IMR-90 (cell line): ENCODE measurements at regions not wholly inside any gene's neighbourhood (a gene's known extent, or its start where the extent isn't known, plus 50 kb on each side); places are given as distances from the start of the nearest gene placed in this dataset.

Experiments used
- ATAC-seq: fragments of 200-7000 bp; cut with Tn5 transposase; 2 replicates; pipeline ENCODE4 v1.9.1; 2020; ENCODE audit warnings: low read depth, mild to moderate bottlenecking, moderate library complexity
- BruUV-seq: library from RNA; stranded (reverse); fragments of 400-500 nt; replicated peaks from 2 replicates; lab custom pipeline; 2021; lab: Mats Ljungman, UMichigan
- CTCF ChIA-PET: fragments of 300-600 bp; formaldehyde crosslinking; extraction: SDS; loops from one replicate; lab custom pipeline; 2021; ENCODE audit warnings: antibody characterized with exemption; lab: Yijun Ruan, JAX
- POLR2A ChIA-PET: fragments of 300-600 bp; sonication (Branson Sonifier 250); formaldehyde crosslinking; loops from one replicate; lab custom pipeline; 2022; ENCODE audit warnings: antibody characterized with exemption; ENCODE audit not compliant: unreplicated experiment; lab: Charles Lee
- DNase-seq: peaks from one replicate; pipeline ENCODE4 v3.0.0; 2013
- H2AFZ ChIP-seq: replicated peaks from 2 replicates; pipeline ENCODE3; 2013; ENCODE audit warnings: low read length, mild to moderate bottlenecking; ENCODE audit not compliant: poor library complexity
- H2AK5ac ChIP-seq: 2 replicates; pipeline ENCODE4 v1.6.1; 2013; ENCODE audit warnings: low read depth, low read length, inconsistent platforms
- H2AK9ac ChIP-seq: replicated peaks from 2 replicates; pipeline ENCODE3; 2013; ENCODE audit warnings: mild to moderate bottlenecking, low read depth, low read length, moderate library complexity; ENCODE audit not compliant: poor library complexity
- H2BK120ac ChIP-seq: 2 replicates; pipeline ENCODE4 v1.6.1; 2013; ENCODE audit warnings: low read depth, low read length, inconsistent platforms
- H2BK15ac ChIP-seq: 3 replicates; pipeline ENCODE4 v1.6.1; 2013; ENCODE audit warnings: low read depth, low read length, inconsistent platforms
- H2BK20ac ChIP-seq: 2 replicates; pipeline ENCODE4 v1.6.1; 2013; ENCODE audit warnings: low read depth, mild to moderate bottlenecking, inconsistent platforms, low read length, moderate library complexity
- H2BK5ac ChIP-seq: 2 replicates; pipeline ENCODE4 v1.6.1; 2013; ENCODE audit warnings: mild to moderate bottlenecking, low read depth, low read length, inconsistent platforms; ENCODE audit not compliant: poor library complexity, severe bottlenecking
- H3K14ac ChIP-seq: replicated peaks from 2 replicates; pipeline ENCODE4 v1.6.1; 2013; ENCODE audit warnings: low read depth, low read length, inconsistent platforms
- H3K18ac ChIP-seq: 2 replicates; pipeline ENCODE4 v1.6.1; 2013; ENCODE audit warnings: low read depth, low read length, control low read depth
- H3K23ac ChIP-seq: 2 replicates; pipeline ENCODE4 v1.6.1; 2013; ENCODE audit warnings: low read depth, low read length, inconsistent platforms
- H3K27ac ChIP-seq: 2 replicates; pipeline ENCODE4 v1.5.1; 2013; ENCODE audit warnings: mild to moderate bottlenecking, control low read depth, low read length; ENCODE audit not compliant: insufficient read depth
- H3K27me3 ChIP-seq: 2 replicates; pipeline ENCODE4 v1.6.1; 2013; ENCODE audit warnings: low read length; ENCODE audit not compliant: control insufficient read depth, insufficient read depth
- H3K36me3 ChIP-seq: 2 replicates; pipeline ENCODE4 v1.6.1; 2013; ENCODE audit warnings: low read length, mixed read lengths; ENCODE audit not compliant: control insufficient read depth, insufficient read depth
- H3K4ac ChIP-seq: 2 replicates; pipeline ENCODE4 v1.6.1; 2013; ENCODE audit warnings: low read depth, low read length, inconsistent platforms
- H3K4me1 ChIP-seq: 2 replicates; pipeline ENCODE4 v1.6.1; 2013; ENCODE audit warnings: low read length, mixed read lengths; ENCODE audit not compliant: control insufficient read depth, insufficient read depth
- H3K4me2 ChIP-seq: 2 replicates; pipeline ENCODE4 v1.6.1; 2013; ENCODE audit warnings: low read depth, mild to moderate bottlenecking, control low read depth, low read length, moderate library complexity
- H3K4me3 ChIP-seq: 2 replicates; pipeline ENCODE4 v1.5.1; 2013; ENCODE audit warnings: low read depth, mild to moderate bottlenecking, control low read depth, low read length, moderate library complexity; ENCODE audit not compliant: insufficient read depth
- H3K56ac ChIP-seq: 2 replicates; pipeline ENCODE4 v1.6.1; 2013; ENCODE audit warnings: low read length, inconsistent platforms; ENCODE audit not compliant: insufficient read depth; ENCODE audit errors: extremely low read depth
- H3K79me1 ChIP-seq, 2 experiments: 2 replicates each; pipeline ENCODE4 v1.6.1; 2013; ENCODE audit warnings: low read length in 2 of 2, inconsistent platforms in 1 of 2, low read depth in 1 of 2
- H3K9ac ChIP-seq: 2 replicates; pipeline ENCODE4 v1.6.1; 2013; ENCODE audit warnings: low read depth, low read length, control low read depth
- H3K9me1 ChIP-seq: 2 replicates; pipeline ENCODE4 v1.6.1; 2013; ENCODE audit warnings: low read length, inconsistent platforms; ENCODE audit not compliant: insufficient read depth
- H3K9me3 ChIP-seq: 2 replicates; pipeline ENCODE4 v1.6.1; 2013; ENCODE audit warnings: low read length; ENCODE audit not compliant: control insufficient read depth, insufficient read depth
- H4K20me1 ChIP-seq: 2 replicates; pipeline ENCODE4 v1.6.1; 2013; ENCODE audit warnings: low read length, inconsistent platforms; ENCODE audit not compliant: insufficient read depth
- H4K5ac ChIP-seq: 2 replicates; pipeline ENCODE4 v1.6.1; 2013; ENCODE audit warnings: mild to moderate bottlenecking, low read depth, low read length, control low read depth
- H4K8ac ChIP-seq, 2 experiments: 2 replicates each; pipeline ENCODE4 v1.6.1; 2013; ENCODE audit warnings: low read depth in 2 of 2, low read length in 2 of 2, control low read depth in 1 of 2, inconsistent platforms in 1 of 2
- H4K91ac ChIP-seq: 2 replicates; pipeline ENCODE4 v1.6.1; 2013; ENCODE audit warnings: low read depth, low read length, inconsistent platforms; ENCODE audit not compliant: insufficient read depth
- CHD1 ChIP-seq: IDR thresholded peaks from 2 replicates; pipeline ENCODE4 v1.6.1; 2012; ENCODE audit warnings: low read depth, low read length, improper control_type of control experiment
- FOS ChIP-seq: fragments of 150-350 bp; IDR thresholded peaks from 2 replicates; pipeline ENCODE4 v1.6.1; 2016; ENCODE audit warnings: low read depth, low read length
- MXI1 ChIP-seq: IDR thresholded peaks from 2 replicates; pipeline ENCODE4 v1.6.1; 2012; ENCODE audit warnings: low read depth, mild to moderate bottlenecking, low read length, moderate library complexity, borderline replicate concordance
- WGBS, 2 experiments: methylation state at CpG; one replicate each; pipeline versions ENCODE4 v1.1.5 to v1.1.7; 2013; ENCODE audit warnings: missing lambda C conversion rate in 2 of 2; ENCODE audit not compliant: insufficient read length in 1 of 2; ENCODE audit errors: extremely low coverage in 2 of 2; 5-methylcytosine and 5-hydroxymethylcytosine counted together
- dilution Hi-C: fragments of 300-500 bp; cut with HindIII; formaldehyde crosslinking; loops from one replicate; pipeline ENCODE4 v1.14.3; 2018; ENCODE audit warnings: low sequenced_read_pairs; ENCODE audit not compliant: unreplicated experiment
- in situ Hi-C: fragments of 300-500 bp; cut with MboI; formaldehyde crosslinking; loops from 3 replicates; pipeline ENCODE4 v1.14.3; 2019; ENCODE audit warnings: low sequenced_read_pairs, inconsistent platforms, mixed read lengths
- intact Hi-C: fragments of 100-400 bp; cut with micrococcal nuclease; formaldehyde crosslinking; loops from 2 replicates; pipeline ENCODE4 v1.10.0; 2022

DNA sequence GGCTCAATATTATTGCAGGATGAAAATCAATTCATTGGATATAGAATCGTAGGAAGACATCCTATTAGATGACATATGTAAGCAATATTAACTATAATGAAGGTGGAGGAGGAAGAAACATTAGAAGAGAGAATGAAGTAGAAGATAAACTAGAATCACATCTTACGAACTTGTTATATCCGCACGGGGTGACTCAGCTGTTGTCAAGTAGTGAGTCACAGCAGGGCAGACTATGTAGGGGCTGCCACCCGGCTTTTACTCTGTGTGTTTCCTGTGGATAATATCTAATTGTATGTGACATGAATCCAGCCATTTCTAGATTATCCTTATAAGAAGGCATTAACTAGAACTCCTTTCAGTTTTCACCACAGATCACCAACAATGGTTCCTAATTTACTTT is 520.2 kb downstream of the DOK5 start:
- no peaks in the 10 kb centered on the region for H4K20me1 ChIP-seq
- intact Hi-C loops: no loop called here
- no peak overlapping the region for H2AK9ac ChIP-seq
- CTCF ChIA-PET: no interaction called here
- no peaks in the 10 kb centered on the region for H3K9me1 ChIP-seq
- no peak overlapping the region for H2BK20ac ChIP-seq
- POLR2A ChIA-PET: no interaction called here
- dilution Hi-C loops: no loop called here
- TF ChIP-seq CHD1 (no peak), FOS (no peak), MXI1 (no peak)
- no peak overlapping the region for H3K4me3 ChIP-seq
- H3K27ac ChIP-seq: no peak overlapping the region
- H3K79me1 ChIP-seq: no peaks in the 10 kb centered on the region
- no peak overlapping the region for H3K9ac ChIP-seq
- DNase-seq (no peak), ATAC-seq (no peak)
- H2BK120ac ChIP-seq: no peak overlapping the region
- in situ Hi-C loops: no loop called here
- peaks cover 6% of the 10 kb centered on the region for H3K9me3 ChIP-seq
- no peak overlapping the region for H3K4ac ChIP-seq
- H2BK15ac ChIP-seq: no peak overlapping the region
- no peak overlapping the region for H2BK5ac ChIP-seq
- no peak overlapping the region for H4K8ac ChIP-seq
- no peak overlapping the region for H2AK5ac ChIP-seq
- no peaks in the 10 kb centered on the region for H3K27me3 ChIP-seq
- no peak overlapping the region for H2AFZ ChIP-seq
- no peaks in the 10 kb centered on the region for H3K36me3 ChIP-seq
- no peak overlapping the region for H3K23ac ChIP-seq
- no peak overlapping the region for H4K5ac ChIP-seq
- H3K56ac ChIP-seq: no peak overlapping the region
- no peaks in the 10 kb centered on the region for H3K4me1 ChIP-seq
- BruUV-seq: no TSS peak
- H4K91ac ChIP-seq: no peak overlapping the region
- H3K14ac ChIP-seq: no peak overlapping the region
- WGBS, 2 experiments: no CpG with 5 or more reads among the region's 5 CpGs
- no peak overlapping the region for H3K18ac ChIP-seq
- no peak overlapping the region for H3K4me2 ChIP-seq
